H1 (cell line): ENCODE measurements at regions not wholly inside any gene's neighbourhood (a gene's known extent, or its start where the extent isn't known, plus 50 kb on each side); places are given as distances from the start of the nearest gene placed in this dataset.

ENCODE experiments used
- CHD1 ChIP-seq: IDR thresholded peaks from 2 replicates; pipeline ENCODE4 v1.6.1; 2012; ENCODE audit warnings: low read depth, low read length, improper control_type of control experiment
- CTBP2 ChIP-seq: IDR thresholded peaks from 2 replicates; pipeline ENCODE4 v1.7.0; 2011; ENCODE audit warnings: borderline replicate concordance, mild to moderate bottlenecking, moderate library complexity, mixed read lengths, low read length; ENCODE audit not compliant: insufficient read depth, insufficient read length
- NRF1 ChIP-seq: IDR thresholded peaks from 2 replicates; pipeline ENCODE4 v1.6.1; 2011; ENCODE audit warnings: mild to moderate bottlenecking, low read depth, low read length, improper control_type of control experiment
- TF ChIP-seq, protein P1 (sequence below): fragments of 300-600 bp; sonication (generic); IDR thresholded peaks from 2 replicates; pipeline ENCODE4 v1.7.1; 2012; ENCODE audit warnings: low read length, moderate library complexity, mild to moderate bottlenecking, inconsistent platforms; ENCODE audit not compliant: insufficient replicate concordance

DNA sequence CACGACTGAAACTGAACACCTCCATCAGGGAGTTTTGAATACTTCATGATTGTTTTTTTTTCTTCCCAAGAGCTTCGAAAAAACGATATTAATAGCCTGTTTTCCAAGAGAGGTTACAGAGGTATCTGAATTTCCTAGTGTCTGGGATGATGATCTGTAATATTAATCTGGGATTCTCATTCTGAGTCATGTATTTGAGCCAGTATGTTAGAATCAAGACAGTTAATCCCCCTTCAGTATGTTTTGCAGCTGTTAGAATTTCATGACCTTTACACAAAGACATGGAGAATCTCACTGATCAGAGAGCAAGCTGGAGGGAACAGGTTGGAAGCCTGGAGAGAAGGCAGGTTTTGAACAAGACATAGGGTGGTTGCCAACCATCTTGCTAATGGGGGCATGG lies 234.5 kb upstream of the GAP43 start (continued):
- TF ChIP-seq, protein P1, sequence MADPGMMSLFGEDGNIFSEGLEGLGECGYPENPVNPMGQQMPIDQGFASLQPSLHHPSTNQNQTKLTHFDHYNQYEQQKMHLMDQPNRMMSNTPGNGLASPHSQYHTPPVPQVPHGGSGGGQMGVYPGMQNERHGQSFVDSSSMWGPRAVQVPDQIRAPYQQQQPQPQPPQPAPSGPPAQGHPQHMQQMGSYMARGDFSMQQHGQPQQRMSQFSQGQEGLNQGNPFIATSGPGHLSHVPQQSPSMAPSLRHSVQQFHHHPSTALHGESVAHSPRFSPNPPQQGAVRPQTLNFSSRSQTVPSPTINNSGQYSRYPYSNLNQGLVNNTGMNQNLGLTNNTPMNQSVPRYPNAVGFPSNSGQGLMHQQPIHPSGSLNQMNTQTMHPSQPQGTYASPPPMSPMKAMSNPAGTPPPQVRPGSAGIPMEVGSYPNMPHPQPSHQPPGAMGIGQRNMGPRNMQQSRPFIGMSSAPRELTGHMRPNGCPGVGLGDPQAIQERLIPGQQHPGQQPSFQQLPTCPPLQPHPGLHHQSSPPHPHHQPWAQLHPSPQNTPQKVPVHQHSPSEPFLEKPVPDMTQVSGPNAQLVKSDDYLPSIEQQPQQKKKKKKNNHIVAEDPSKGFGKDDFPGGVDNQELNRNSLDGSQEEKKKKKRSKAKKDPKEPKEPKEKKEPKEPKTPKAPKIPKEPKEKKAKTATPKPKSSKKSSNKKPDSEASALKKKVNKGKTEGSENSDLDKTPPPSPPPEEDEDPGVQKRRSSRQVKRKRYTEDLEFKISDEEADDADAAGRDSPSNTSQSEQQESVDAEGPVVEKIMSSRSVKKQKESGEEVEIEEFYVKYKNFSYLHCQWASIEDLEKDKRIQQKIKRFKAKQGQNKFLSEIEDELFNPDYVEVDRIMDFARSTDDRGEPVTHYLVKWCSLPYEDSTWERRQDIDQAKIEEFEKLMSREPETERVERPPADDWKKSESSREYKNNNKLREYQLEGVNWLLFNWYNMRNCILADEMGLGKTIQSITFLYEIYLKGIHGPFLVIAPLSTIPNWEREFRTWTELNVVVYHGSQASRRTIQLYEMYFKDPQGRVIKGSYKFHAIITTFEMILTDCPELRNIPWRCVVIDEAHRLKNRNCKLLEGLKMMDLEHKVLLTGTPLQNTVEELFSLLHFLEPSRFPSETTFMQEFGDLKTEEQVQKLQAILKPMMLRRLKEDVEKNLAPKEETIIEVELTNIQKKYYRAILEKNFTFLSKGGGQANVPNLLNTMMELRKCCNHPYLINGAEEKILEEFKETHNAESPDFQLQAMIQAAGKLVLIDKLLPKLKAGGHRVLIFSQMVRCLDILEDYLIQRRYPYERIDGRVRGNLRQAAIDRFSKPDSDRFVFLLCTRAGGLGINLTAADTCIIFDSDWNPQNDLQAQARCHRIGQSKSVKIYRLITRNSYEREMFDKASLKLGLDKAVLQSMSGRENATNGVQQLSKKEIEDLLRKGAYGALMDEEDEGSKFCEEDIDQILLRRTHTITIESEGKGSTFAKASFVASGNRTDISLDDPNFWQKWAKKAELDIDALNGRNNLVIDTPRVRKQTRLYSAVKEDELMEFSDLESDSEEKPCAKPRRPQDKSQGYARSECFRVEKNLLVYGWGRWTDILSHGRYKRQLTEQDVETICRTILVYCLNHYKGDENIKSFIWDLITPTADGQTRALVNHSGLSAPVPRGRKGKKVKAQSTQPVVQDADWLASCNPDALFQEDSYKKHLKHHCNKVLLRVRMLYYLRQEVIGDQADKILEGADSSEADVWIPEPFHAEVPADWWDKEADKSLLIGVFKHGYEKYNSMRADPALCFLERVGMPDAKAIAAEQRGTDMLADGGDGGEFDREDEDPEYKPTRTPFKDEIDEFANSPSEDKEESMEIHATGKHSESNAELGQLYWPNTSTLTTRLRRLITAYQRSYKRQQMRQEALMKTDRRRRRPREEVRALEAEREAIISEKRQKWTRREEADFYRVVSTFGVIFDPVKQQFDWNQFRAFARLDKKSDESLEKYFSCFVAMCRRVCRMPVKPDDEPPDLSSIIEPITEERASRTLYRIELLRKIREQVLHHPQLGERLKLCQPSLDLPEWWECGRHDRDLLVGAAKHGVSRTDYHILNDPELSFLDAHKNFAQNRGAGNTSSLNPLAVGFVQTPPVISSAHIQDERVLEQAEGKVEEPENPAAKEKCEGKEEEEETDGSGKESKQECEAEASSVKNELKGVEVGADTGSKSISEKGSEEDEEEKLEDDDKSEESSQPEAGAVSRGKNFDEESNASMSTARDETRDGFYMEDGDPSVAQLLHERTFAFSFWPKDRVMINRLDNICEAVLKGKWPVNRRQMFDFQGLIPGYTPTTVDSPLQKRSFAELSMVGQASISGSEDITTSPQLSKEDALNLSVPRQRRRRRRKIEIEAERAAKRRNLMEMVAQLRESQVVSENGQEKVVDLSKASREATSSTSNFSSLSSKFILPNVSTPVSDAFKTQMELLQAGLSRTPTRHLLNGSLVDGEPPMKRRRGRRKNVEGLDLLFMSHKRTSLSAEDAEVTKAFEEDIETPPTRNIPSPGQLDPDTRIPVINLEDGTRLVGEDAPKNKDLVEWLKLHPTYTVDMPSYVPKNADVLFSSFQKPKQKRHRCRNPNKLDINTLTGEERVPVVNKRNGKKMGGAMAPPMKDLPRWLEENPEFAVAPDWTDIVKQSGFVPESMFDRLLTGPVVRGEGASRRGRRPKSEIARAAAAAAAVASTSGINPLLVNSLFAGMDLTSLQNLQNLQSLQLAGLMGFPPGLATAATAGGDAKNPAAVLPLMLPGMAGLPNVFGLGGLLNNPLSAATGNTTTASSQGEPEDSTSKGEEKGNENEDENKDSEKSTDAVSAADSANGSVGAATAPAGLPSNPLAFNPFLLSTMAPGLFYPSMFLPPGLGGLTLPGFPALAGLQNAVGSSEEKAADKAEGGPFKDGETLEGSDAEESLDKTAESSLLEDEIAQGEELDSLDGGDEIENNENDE: no peak
- no peak for TF ChIP-seq NRF1
- TF ChIP-seq CTBP2: no peak
- TF ChIP-seq CHD1: no peak
